ENCODE measurements at regions not wholly inside any gene's neighbourhood (a gene's known extent, or its start where the extent isn't known, plus 50 kb on each side); places are given as distances from the start of the nearest gene placed in this dataset.

DNA sequence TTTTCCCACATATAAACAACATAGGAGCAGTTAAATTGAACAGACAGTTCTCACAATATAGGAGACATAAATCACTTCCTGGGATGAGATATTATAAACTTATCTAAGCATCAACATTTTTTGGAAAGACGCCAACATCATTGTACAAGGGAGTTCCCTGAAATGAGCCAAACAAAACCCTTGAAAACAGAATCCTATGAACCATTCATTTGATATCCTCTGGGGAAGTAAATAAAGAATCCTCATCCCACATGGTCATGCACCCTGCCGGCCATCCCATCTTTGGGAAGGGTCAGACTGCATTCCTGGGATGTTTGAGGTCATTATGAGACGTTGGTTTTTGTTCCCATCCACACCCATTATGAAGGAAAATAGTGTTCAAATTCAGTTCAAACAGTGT is 111.8 kb upstream of the USP25 start:
- Mint-ChIP-seq H3K4me3 (no peak overlapping the region), H3K27ac (no peak overlapping the region), H3K36me3 (ENCODE audit: low read depth) (no peaks in the 10 kb centered on the region), H3K27me3 (peaks cover 3% of the 10 kb centered on the region), H3K9me3 (no peaks in the 10 kb centered on the region), H3K4me1 (no peaks in the 10 kb centered on the region)
- DNase-seq (no peak), ATAC-seq (ENCODE audit: low read depth) (no peak)
- TF ChIP-seq, protein P1, sequence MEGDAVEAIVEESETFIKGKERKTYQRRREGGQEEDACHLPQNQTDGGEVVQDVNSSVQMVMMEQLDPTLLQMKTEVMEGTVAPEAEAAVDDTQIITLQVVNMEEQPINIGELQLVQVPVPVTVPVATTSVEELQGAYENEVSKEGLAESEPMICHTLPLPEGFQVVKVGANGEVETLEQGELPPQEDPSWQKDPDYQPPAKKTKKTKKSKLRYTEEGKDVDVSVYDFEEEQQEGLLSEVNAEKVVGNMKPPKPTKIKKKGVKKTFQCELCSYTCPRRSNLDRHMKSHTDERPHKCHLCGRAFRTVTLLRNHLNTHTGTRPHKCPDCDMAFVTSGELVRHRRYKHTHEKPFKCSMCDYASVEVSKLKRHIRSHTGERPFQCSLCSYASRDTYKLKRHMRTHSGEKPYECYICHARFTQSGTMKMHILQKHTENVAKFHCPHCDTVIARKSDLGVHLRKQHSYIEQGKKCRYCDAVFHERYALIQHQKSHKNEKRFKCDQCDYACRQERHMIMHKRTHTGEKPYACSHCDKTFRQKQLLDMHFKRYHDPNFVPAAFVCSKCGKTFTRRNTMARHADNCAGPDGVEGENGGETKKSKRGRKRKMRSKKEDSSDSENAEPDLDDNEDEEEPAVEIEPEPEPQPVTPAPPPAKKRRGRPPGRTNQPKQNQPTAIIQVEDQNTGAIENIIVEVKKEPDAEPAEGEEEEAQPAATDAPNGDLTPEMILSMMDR (IDR thresholded peaks at IDR 0.05): no peak
- POLR2A ChIA-PET: no interaction called here
- CTCF ChIA-PET: no interaction called here
- intact Hi-C loops (cut with micrococcal nuclease): no loop called here

DNA sequence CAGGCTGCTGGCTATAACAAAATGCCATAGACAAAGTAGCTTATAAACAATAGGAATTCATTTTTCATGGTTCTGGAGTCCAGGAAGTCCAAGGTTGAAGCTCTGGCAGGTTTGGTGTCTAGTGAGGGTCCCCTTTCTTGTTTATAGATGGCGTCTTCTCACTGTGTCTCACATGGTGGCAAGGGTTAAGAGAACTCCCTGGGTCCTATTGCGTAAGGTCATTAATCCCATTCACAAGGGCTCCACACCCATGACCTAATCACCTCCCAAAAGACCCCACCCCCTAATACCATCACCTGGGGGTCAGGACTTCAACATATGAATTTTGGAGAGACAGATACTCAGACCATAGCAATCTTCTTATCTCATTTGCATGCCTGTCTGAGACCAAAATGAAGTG is 108.9 kb upstream of the USP25 start:
- ChIA-PET POLR2A (no interaction called here), CTCF (no interaction called here)
- DNase-seq (no peak), ATAC-seq (ENCODE audit: low read depth) (no peak)
- intact Hi-C loops (cut with micrococcal nuclease): no loop called here
- Mint-ChIP-seq H3K4me1 (no peaks in the 10 kb centered on the region), H3K9me3 (no peaks in the 10 kb centered on the region), H3K27ac (no peak overlapping the region), H3K36me3 (ENCODE audit: low read depth) (no peaks in the 10 kb centered on the region), H3K27me3 (peaks cover 3% of the 10 kb centered on the region), H3K4me3 (no peak overlapping the region)
- TF ChIP-seq, protein P1 (IDR thresholded peaks at IDR 0.05): no peak

DNA sequence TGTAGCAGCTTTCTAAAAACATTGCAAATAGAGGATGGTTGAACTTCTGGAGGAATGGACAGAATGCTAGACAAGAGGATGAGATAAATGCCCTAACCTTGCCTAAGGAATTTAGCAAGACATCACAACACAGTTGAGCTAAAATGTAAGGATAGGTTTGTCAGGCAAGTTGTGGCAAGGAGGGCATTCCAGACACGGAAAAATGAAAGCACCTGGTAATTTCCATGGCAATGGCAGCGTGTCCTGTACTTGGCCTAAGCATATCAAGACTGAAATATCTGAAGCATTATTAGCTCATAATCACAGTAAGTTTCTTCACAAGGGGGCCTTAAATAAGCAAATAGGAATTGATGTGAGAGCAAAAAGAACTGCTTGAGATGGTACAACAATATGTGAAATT is 105.1 kb upstream of the USP25 start:
- Mint-ChIP-seq H3K36me3 (ENCODE audit: low read depth) (no peaks in the 10 kb centered on the region), H3K4me1 (no peaks in the 10 kb centered on the region), H3K27me3 (peaks cover 6% of the 10 kb centered on the region), H3K4me3 (no peak overlapping the region), H3K9me3 (no peaks in the 10 kb centered on the region), H3K27ac (no peak overlapping the region)
- DNase-seq (no peak), ATAC-seq (ENCODE audit: low read depth) (no peak)
- ChIA-PET CTCF (no interaction called here), POLR2A (no interaction called here)
- intact Hi-C loops (cut with micrococcal nuclease): no loop called here
- TF ChIP-seq, protein P1 (IDR thresholded peaks at IDR 0.05): no peak

DNA sequence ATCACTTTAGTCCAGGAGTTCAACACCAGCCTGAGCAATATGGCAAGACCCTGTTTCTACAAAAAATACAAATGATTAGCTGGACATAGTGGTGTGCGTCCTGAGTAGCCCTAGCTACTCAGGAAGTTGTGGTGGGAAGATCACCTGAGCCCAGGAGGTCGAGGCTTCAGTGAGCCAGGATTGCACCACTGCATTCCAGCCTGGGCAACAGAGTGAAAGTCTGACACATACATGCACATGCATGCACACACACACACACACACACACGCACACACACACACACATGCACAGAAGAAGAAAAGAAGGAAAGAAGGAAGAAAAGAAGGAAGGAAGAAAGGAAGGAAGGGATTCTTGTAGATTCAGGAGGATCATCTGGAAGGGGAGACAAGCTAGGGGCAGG is 104.4 kb upstream of the USP25 start:
- Mint-ChIP-seq H3K27me3 (peaks cover 6% of the 10 kb centered on the region), H3K4me1 (no peaks in the 10 kb centered on the region), H3K4me3 (no peak overlapping the region), H3K27ac (no peak overlapping the region), H3K9me3 (no peaks in the 10 kb centered on the region), H3K36me3 (ENCODE audit: low read depth) (no peaks in the 10 kb centered on the region)
- DNase-seq (no peak), ATAC-seq (ENCODE audit: low read depth) (no peak)
- intact Hi-C loops (cut with micrococcal nuclease): no loop called here
- ChIA-PET CTCF (no interaction called here), POLR2A (no interaction called here)
- TF ChIP-seq, protein P1 (IDR thresholded peaks at IDR 0.05): no peak

DNA sequence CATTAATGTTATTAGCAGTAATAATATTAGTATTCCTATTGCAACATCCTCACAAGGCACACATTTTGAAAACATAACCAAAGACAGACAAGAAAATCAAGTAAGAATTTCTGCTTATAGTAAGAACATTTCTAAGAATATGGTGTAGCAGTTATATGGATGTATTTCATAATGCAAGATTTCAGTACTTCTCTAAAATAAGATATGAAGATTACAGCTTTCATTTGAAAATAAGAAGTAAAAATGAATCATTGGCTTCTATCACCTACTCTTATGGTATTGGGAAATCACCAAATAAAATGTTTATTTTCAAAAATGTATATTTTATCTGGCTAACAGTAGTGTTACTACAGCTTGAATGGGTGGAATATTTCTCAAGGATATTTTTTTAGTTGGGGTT is 103.8 kb upstream of the USP25 start:
- Mint-ChIP-seq H3K27ac (no peak overlapping the region), H3K36me3 (ENCODE audit: low read depth) (no peaks in the 10 kb centered on the region), H3K9me3 (no peaks in the 10 kb centered on the region), H3K4me3 (no peak overlapping the region), H3K27me3 (peaks cover 6% of the 10 kb centered on the region), H3K4me1 (no peaks in the 10 kb centered on the region)
- ChIA-PET POLR2A (no interaction called here), CTCF (no interaction called here)
- no peak for ATAC-seq (ENCODE audit: low read depth)
- DNase-seq: no peak
- TF ChIP-seq, protein P1 (IDR thresholded peaks at IDR 0.05): no peak
- intact Hi-C loops (cut with micrococcal nuclease): no loop called here

Data from activated B cell treated with CpG ODN at 0.5 μM for 24 hours (primary cell).